Mesothelial cell of epicardium (in vitro differentiated cells): ENCODE measurements at regions not wholly inside any gene's neighbourhood (a gene's known extent, or its start where the extent isn't known, plus 50 kb on each side); places are given as distances from the start of the nearest gene placed in this dataset.
A peak's percentile ranks its signal among the peaks of the same experiment; 100 is the strongest.

Experiments
- DNase-seq, 2 experiments: peaks; one replicate each; pipeline ENCODE4 v3.0.0; 2021; ENCODE audit warnings: low spot score in 2 of 2; ENCODE audit not compliant: unreplicated experiment in 2 of 2
- H3K27ac Mint-ChIP-seq: 2 replicates; pipeline ENCODE4 v1.8.0; 2021; ENCODE audit warnings: mixed read lengths
- H3K27me3 Mint-ChIP-seq: 2 replicates; pipeline ENCODE4 v1.8.0; 2021; ENCODE audit warnings: low read depth, mixed read lengths
- H3K36me3 Mint-ChIP-seq: 2 replicates; pipeline ENCODE4 v1.8.0; 2021; ENCODE audit warnings: mixed read lengths
- H3K4me1 Mint-ChIP-seq: 2 replicates; pipeline ENCODE4 v1.8.0; 2021; ENCODE audit warnings: mixed read lengths
- H3K4me3 Mint-ChIP-seq: 2 replicates; pipeline ENCODE4 v1.8.0; 2021; ENCODE audit warnings: mild to moderate bottlenecking, moderate library complexity, mixed read lengths
- H3K9me3 Mint-ChIP-seq: 2 replicates; pipeline ENCODE4 v1.8.0; 2021; ENCODE audit warnings: mixed read lengths
- CTCF ChIP-seq: fragments of 200-600 bp; sonication (generic); IDR thresholded peaks from one replicate; pipeline ENCODE4 v1.5.0; 2021; ENCODE audit warnings: antibody characterized with exemption; ENCODE audit not compliant: unreplicated experiment

DNA sequence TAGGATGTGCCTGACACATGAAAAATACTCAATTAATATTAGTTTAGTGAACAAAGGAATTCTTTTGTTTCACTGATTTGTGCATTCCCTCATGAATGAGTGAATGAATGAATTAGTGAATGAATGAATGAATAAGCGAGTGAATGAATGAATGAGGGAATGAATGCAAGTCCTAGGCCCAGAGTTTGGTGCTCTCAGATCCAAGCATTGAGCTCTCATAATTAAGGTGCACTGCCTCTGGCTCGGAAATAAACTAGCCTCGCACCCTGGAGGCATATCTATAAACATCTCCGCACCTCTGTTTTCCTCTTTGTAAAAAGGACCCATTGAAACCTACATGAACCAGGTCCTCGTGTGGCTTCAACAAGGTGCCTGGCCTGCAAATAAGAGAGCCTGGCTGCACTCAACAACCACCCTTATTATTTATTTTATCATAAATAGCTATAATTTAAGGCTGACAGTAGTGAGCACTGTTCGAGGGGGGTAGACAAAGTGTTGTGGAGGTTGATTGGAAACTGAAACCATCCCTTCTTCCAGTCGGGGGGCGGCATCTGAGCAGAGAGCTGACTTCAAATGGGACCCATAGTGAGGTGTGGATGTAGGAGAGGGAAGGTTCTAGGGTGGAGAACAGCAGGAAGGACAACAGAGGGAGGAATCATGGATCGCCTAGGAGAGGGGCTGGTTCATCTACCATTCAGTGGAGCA, 316.8 kb downstream of the BCL11B start:
- peaks cover 18% of the 10 kb centered on the region for H3K27me3 Mint-ChIP-seq

DNA sequence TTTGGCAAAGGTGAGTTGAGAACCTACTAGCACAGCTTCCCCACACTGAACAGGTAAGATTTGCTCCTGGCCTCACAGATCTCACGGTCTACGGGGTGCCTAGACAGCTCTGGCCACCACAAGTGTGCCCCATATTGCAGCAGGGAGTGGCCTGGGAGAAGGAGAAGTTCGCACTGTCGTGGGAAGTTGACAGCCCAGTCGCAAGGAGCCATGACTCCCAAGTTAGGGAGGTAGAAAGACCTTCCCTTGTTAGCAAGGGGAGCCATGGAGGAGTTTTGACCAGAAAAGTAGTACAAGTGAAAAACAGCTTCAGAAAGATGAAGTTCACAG, 316.3 kb downstream of the BCL11B start:
- Mint-ChIP-seq H3K27ac (no peak overlapping the region), H3K4me3 (no peak overlapping the region), H3K4me1 (peaks cover 10% of the 10 kb centered on the region), H3K27me3 (peaks cover 18% of the 10 kb centered on the region), H3K36me3 (no peaks in the 10 kb centered on the region), H3K9me3 (no peaks in the 10 kb centered on the region)
- peak in 1 of 2 experiments; percentile 29 for DNase-seq
- no peak for TF ChIP-seq CTCF

More for the DNA sequence above, 316.8 kb downstream of the BCL11B start:
- H3K27ac Mint-ChIP-seq = no peak overlapping the region
- peak in 1 of 2 experiments; percentile 11 for DNase-seq
- H3K4me3 Mint-ChIP-seq = no peak overlapping the region
- H3K4me1 Mint-ChIP-seq = peaks cover 6% of the 10 kb centered on the region
- no peaks in the 10 kb centered on the region for H3K9me3 Mint-ChIP-seq
- H3K36me3 Mint-ChIP-seq = no peaks in the 10 kb centered on the region
- no peak for TF ChIP-seq CTCF

- Mint-ChIP-seq H3K36me3 (no peaks in the 10 kb centered on the region), H3K27me3 (peaks cover 20% of the 10 kb centered on the region), H3K27ac (no peak overlapping the region), H3K4me3 (no peak overlapping the region), H3K4me1 (peaks cover 10% of the 10 kb centered on the region), H3K9me3 (no peaks in the 10 kb centered on the region)
- peak in 1 of 2 experiments; percentile 29 for DNase-seq
- no peak for TF ChIP-seq CTCF
Observed at GRCh38 chr14:98956181-98956580, 315.8 kb downstream of the BCL11B start.

- peaks cover 10% of the 10 kb centered on the region for H3K4me1 Mint-ChIP-seq
- H3K9me3 Mint-ChIP-seq = no peaks in the 10 kb centered on the region
- no peak overlapping the region for H3K4me3 Mint-ChIP-seq
- no peak for TF ChIP-seq CTCF
- no peak for DNase-seq
- H3K36me3 Mint-ChIP-seq = no peaks in the 10 kb centered on the region
- no peak overlapping the region for H3K27ac Mint-ChIP-seq
- peaks cover 24% of the 10 kb centered on the region for H3K27me3 Mint-ChIP-seq
Observed at GRCh38 chr14:98956661-98957060, 315.3 kb downstream of the BCL11B start.

- Mint-ChIP-seq H3K36me3 (no peaks in the 10 kb centered on the region), H3K4me3 (no peak overlapping the region), H3K4me1 (peaks cover 10% of the 10 kb centered on the region), H3K9me3 (no peaks in the 10 kb centered on the region), H3K27me3 (peaks cover 29% of the 10 kb centered on the region), H3K27ac (no peak overlapping the region)
- DNase-seq = peak in 1 of 2 experiments; percentile 37
- TF ChIP-seq CTCF = no peak
Observed at GRCh38 chr14:98957211-98958047, 314.6 kb downstream of the BCL11B start.
